ENCODE measurements at regions not wholly inside any gene's neighbourhood (a gene's known extent, or its start where the extent isn't known, plus 50 kb on each side); places are given as distances from the start of the nearest gene placed in this dataset.

- TF ChIP-seq CTCF (IDR thresholded peaks at IDR 0.05) = no peak
- TF ChIP-seq POLR2A (IDR thresholded peaks at IDR 0.05) = no peak
These were observed 110.8 kb downstream of the EMP1 start for GRCh38 chr12:13307143-13307816.
